ENCODE measurements at regions not wholly inside any gene's neighbourhood (a gene's known extent, or its start where the extent isn't known, plus 50 kb on each side); places are given as distances from the start of the nearest gene placed in this dataset.

DNA sequence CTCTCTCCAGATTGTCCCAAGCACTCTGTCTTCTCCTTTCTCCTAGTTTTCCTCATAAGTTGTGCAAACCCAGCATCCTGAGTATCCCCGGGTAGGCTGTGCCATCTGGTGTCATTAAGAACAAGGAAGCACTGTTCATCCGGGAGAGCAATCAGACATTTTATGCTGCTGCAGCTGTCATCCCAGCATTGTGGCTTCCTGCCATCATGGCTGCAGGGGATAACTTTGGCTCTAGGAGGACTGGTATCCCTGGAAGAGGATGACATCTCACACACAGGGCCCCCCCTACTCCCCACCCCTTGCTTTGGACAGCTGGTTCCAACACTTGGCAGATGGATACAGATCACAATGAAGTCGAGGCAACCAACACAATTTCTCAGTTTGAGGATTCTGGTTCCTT is 1195.1 kb upstream of the MAP3K7 start:
- H3K9me3 ChIP-seq (replicated peaks in 1 of 2; ENCODE audit: control insufficient read depth in 1 of 2, insufficient read depth in 1 of 2, low read length in 2 of 2) = peaks cover 3 to 9% of the 10 kb centered on the region in 2 donors
- no peak overlapping the region for H3K27ac Mint-ChIP-seq
- intact Hi-C loops (cut with micrococcal nuclease) = no loop called here
- H3K36me3 Mint-ChIP-seq = no peaks in the 10 kb centered on the region
- no peak overlapping the region for H3K9ac ChIP-seq (ENCODE audit: insufficient read depth, low read length, poor library complexity, severe bottlenecking)
- no peaks in the 10 kb centered on the region for H3K4me1 Mint-ChIP-seq
- no peaks in the 10 kb centered on the region for H3K4me1 ChIP-seq (ENCODE audit: control insufficient read depth in 1 of 2, insufficient read depth in 2 of 2, low read length in 2 of 2)
- no peak for DNase-seq
- H3K36me3 ChIP-seq (replicated peaks in 1 of 2; ENCODE audit: control insufficient read depth in 1 of 2, insufficient read depth in 2 of 2, low read length in 2 of 2) = no peaks in the 10 kb centered on the region
- no peak overlapping the region for H3K4me3 ChIP-seq (replicated peaks in 1 of 3; ENCODE audit: low read depth in 2 of 3, low read length in 3 of 3)
- H3K27me3 Mint-ChIP-seq (ENCODE audit: low read depth in 3 of 3) = peaks cover 0 to 2% (median 0%) of the 10 kb centered on the region in 3 donors
- H3K9me3 Mint-ChIP-seq = peaks cover 0 to 9% (median 3%) of the 10 kb centered on the region in 7 donors
- 95% methylated on average over 3 of the region's 3 CpGs for WGBS (ENCODE audit: insufficient coverage)
- no peak overlapping the region for H3K4me3 Mint-ChIP-seq
- H3K27me3 ChIP-seq (ENCODE audit: control insufficient read depth in 2 of 2, insufficient read depth in 2 of 2, low read length in 2 of 2) = no peaks in the 10 kb centered on the region
- no peak overlapping the region for H2AFZ ChIP-seq (ENCODE audit: insufficient read depth, low read depth, low read length, poor library complexity, severe bottlenecking)
- no peak overlapping the region for H3K4me2 ChIP-seq (replicated peaks; ENCODE audit: extremely low read depth, low read length, poor library complexity, severe bottlenecking)
- H3K79me2 ChIP-seq (ENCODE audit: insufficient read depth, low read length) = no peaks in the 10 kb centered on the region
- no peaks in the 10 kb centered on the region for H4K20me1 ChIP-seq (ENCODE audit: insufficient read depth, low read length)
- TF ChIP-seq, protein P1, sequence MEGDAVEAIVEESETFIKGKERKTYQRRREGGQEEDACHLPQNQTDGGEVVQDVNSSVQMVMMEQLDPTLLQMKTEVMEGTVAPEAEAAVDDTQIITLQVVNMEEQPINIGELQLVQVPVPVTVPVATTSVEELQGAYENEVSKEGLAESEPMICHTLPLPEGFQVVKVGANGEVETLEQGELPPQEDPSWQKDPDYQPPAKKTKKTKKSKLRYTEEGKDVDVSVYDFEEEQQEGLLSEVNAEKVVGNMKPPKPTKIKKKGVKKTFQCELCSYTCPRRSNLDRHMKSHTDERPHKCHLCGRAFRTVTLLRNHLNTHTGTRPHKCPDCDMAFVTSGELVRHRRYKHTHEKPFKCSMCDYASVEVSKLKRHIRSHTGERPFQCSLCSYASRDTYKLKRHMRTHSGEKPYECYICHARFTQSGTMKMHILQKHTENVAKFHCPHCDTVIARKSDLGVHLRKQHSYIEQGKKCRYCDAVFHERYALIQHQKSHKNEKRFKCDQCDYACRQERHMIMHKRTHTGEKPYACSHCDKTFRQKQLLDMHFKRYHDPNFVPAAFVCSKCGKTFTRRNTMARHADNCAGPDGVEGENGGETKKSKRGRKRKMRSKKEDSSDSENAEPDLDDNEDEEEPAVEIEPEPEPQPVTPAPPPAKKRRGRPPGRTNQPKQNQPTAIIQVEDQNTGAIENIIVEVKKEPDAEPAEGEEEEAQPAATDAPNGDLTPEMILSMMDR (IDR thresholded peaks at IDR 0.05) = no peak
- H3K27ac ChIP-seq (ENCODE audit: low read depth in 1 of 2, low read length in 2 of 2) = no peak overlapping the region

DNA sequence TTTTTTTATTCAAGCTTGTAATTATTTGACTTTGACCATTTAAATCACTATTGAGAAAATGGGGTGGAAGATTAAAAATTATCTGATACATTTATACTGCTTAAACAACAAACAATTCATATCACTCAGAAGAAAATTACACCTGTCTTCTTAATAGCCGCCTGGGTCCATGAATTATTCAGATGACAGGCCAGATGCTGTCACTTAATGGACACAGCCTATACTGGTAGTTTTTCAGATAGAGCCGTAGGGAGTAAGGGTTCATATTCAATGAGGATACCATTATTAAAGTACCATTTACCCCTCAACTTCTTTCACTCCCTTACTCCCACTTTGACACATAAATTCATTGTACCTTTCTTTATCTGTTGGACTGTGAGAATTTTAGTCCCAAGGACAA is 1193.4 kb upstream of the MAP3K7 start:
- no peak overlapping the region for H2AFZ ChIP-seq (ENCODE audit: insufficient read depth, low read depth, low read length, poor library complexity, severe bottlenecking)
- intact Hi-C loops (cut with micrococcal nuclease) = no loop called here
- no peaks in the 10 kb centered on the region for H3K4me1 Mint-ChIP-seq
- no peak overlapping the region for H3K9ac ChIP-seq (ENCODE audit: insufficient read depth, low read length, poor library complexity, severe bottlenecking)
- H3K79me2 ChIP-seq (ENCODE audit: insufficient read depth, low read length) = no peaks in the 10 kb centered on the region
- no peak for DNase-seq
- H3K36me3 ChIP-seq (replicated peaks in 1 of 2; ENCODE audit: control insufficient read depth in 1 of 2, insufficient read depth in 2 of 2, low read length in 2 of 2) = no peaks in the 10 kb centered on the region
- no peak overlapping the region for H3K4me3 ChIP-seq (replicated peaks in 1 of 3; ENCODE audit: low read depth in 2 of 3, low read length in 3 of 3)
- H3K4me2 ChIP-seq (replicated peaks; ENCODE audit: extremely low read depth, low read length, poor library complexity, severe bottlenecking) = no peak overlapping the region
- H3K9me3 Mint-ChIP-seq = peaks cover 0 to 3% (median under 1%) of the 10 kb centered on the region in 7 donors
- TF ChIP-seq, protein P1 (IDR thresholded peaks at IDR 0.05) = no peak
- no peaks in the 10 kb centered on the region for H3K36me3 Mint-ChIP-seq
- no peak overlapping the region for H3K27ac Mint-ChIP-seq
- H3K9me3 ChIP-seq (replicated peaks in 1 of 2; ENCODE audit: control insufficient read depth in 1 of 2, insufficient read depth in 1 of 2, low read length in 2 of 2) = peaks cover 3 to 8% of the 10 kb centered on the region in 2 donors
- peaks cover 0 to 2% (median 0%) of the 10 kb centered on the region in 3 donors for H3K27me3 Mint-ChIP-seq (ENCODE audit: low read depth in 3 of 3)
- H3K27ac ChIP-seq (ENCODE audit: low read depth in 1 of 2, low read length in 2 of 2) = no peak overlapping the region
- H3K4me1 ChIP-seq (ENCODE audit: control insufficient read depth in 1 of 2, insufficient read depth in 2 of 2, low read length in 2 of 2) = no peaks in the 10 kb centered on the region
- no peak overlapping the region for H3K4me3 Mint-ChIP-seq
- H3K27me3 ChIP-seq (ENCODE audit: control insufficient read depth in 2 of 2, insufficient read depth in 2 of 2, low read length in 2 of 2) = no peaks in the 10 kb centered on the region
- H4K20me1 ChIP-seq (ENCODE audit: insufficient read depth, low read length) = no peaks in the 10 kb centered on the region
- whole genome bisulfite sequencing (ENCODE audit: insufficient coverage) = no CpG with 5 or more reads among the region's 2 CpGs
